GM18517 (cell line): ENCODE measurements at regions not wholly inside any gene's neighbourhood (a gene's known extent, or its start where the extent isn't known, plus 50 kb on each side); places are given as distances from the start of the nearest gene placed in this dataset.

Experiments used
- ATAC-seq: cut with Tn5 transposase; IDR thresholded peaks from one replicate; pipeline ENCODE4 v1.9.1; 2021; ENCODE audit warnings: mild to moderate bottlenecking, moderate library complexity; ENCODE audit not compliant: unreplicated experiment

GRCh38 chr2:118254116-118254515 is 165.8 kb downstream of the INSIG2 start:
- no peak for ATAC-seq

- no peak for ATAC-seq
Measured at GRCh38 chr2:118251427-118251826, 163.2 kb downstream of the INSIG2 start.

- ATAC-seq, result no peak
Measured at GRCh38 chr2:118250463-118250862, 162.2 kb downstream of the INSIG2 start.

GRCh38 chr2:118250001-118250400 is 161.7 kb downstream of the INSIG2 start:
- peak; percentile 27 for ATAC-seq

GRCh38 chr2:118249531-118249930 is 161.3 kb downstream of the INSIG2 start:
- ATAC-seq, result peak; percentile 76

GRCh38 chr2:118246726-118247125 is 158.5 kb downstream of the INSIG2 start:
- ATAC-seq, result no peak

GRCh38 chr2:118246079-118246478 is 157.8 kb downstream of the INSIG2 start:
- no peak for ATAC-seq

GRCh38 chr2:118244686-118245085 is 156.4 kb downstream of the INSIG2 start:
- ATAC-seq, result no peak

GRCh38 chr2:118243031-118243430 is 154.8 kb downstream of the INSIG2 start:
- no peak for ATAC-seq

- peak; percentile 76 for ATAC-seq
Measured at GRCh38 chr2:118242216-118242615, 153.9 kb downstream of the INSIG2 start.

GRCh38 chr2:118241128-118241527 is 152.9 kb downstream of the INSIG2 start:
- ATAC-seq, result no peak

- ATAC-seq, result no peak
Measured at GRCh38 chr2:118240276-118240675, 152.0 kb downstream of the INSIG2 start.

GRCh38 chr2:118239284-118239683 is 151.0 kb downstream of the INSIG2 start:
- no peak for ATAC-seq

GRCh38 chr2:118237451-118237850 is 149.2 kb downstream of the INSIG2 start:
- ATAC-seq, result no peak

- no peak for ATAC-seq
Measured at GRCh38 chr2:118232796-118233195, 144.5 kb downstream of the INSIG2 start.

GRCh38 chr2:118232391-118232790 is 144.1 kb downstream of the INSIG2 start:
- ATAC-seq, result no peak

GRCh38 chr2:118231759-118232158 is 143.5 kb downstream of the INSIG2 start:
- no peak for ATAC-seq

- ATAC-seq, result no peak
Measured at GRCh38 chr2:118227698-118228508, 139.6 kb downstream of the INSIG2 start.

- ATAC-seq, result no peak
Measured at GRCh38 chr2:118225666-118226065, 137.4 kb downstream of the INSIG2 start.

GRCh38 chr2:118224895-118225311 is 136.6 kb downstream of the INSIG2 start:
- no peak for ATAC-seq

GRCh38 chr2:118223992-118224894 is 136.0 kb downstream of the INSIG2 start:
- peak; percentile 46 for ATAC-seq

- no peak for ATAC-seq
Measured at GRCh38 chr2:118223511-118223991, 135.3 kb downstream of the INSIG2 start.
